Head of caudate nucleus (tissue), 42 donors: ENCODE measurements at regions not wholly inside any gene's neighbourhood (a gene's known extent, or its start where the extent isn't known, plus 50 kb on each side); places are given as distances from the start of the nearest gene placed in this dataset.
"Not testable (repeated sequence)": the region's sequence is repeated elsewhere in the genome, so short reads cannot be mapped to it uniquely, and the experiment has no call there.

Experiments
- DNase-seq, 42 donors: peaks; one replicate each; pipeline versions ENCODE4 v3.0.0 to v3.0.0-alpha.2; 2020 to 2021; ENCODE audit warnings: mixed read lengths in 7 of 42
- intact Hi-C: fragments of 100-400 bp; cut with DNase I; formaldehyde crosslinking; loops from one replicate; pipeline ENCODE4 v1.15.0; 2022

DNA sequence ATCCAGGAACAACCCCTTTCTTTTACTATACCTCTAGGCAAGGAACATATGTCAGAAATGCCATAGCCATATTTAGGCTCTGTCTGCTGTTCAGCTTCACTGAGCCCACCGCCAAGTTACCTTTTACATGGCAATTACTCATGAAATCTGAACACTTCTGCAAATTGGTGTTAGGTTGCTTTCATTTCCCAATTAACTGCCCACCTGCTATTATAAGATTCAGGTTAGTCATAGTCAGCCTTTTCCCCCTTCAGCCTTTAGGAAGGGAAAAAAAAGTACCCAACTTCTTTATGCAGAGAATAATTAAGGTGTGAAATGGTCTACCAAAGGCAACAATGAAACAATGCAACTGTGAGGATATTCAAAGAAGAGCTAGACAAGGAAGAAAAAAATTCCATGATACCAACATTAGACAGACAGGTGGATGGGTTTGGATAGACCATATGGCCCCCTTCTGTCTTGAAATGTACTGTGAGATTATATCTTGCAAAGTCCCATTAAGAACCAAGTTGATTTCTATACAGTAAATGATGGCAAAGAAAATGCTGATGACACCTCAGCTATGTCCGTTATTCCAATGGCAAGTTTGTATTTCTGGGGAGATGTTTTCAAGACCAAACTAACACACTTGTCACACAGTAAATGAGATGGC lies 442.1 kb upstream of the NRP1 start:
- no peak for DNase-seq
- intact Hi-C loops: no loop called here

DNA sequence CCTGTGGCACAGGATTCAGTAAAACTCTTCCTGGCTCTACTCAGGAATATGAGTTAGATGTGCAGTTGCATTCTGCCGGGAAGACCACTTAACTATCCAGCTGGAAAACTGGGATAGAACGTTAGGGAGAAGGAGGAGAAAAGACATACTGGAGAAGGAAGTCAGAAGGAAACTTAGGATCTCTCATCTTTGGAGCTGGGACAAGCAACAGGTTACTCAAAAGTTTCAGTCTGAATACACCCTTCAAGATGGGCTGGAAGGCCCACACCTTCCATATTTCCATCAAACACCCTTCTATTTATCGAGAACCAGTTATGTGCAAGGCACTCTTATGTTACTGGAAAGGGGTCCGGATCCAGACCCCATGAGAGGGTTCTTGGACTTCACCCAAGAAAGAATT lies 440.4 kb upstream of the NRP1 start:
- no peak for DNase-seq
- intact Hi-C loops: no loop called here

DNA sequence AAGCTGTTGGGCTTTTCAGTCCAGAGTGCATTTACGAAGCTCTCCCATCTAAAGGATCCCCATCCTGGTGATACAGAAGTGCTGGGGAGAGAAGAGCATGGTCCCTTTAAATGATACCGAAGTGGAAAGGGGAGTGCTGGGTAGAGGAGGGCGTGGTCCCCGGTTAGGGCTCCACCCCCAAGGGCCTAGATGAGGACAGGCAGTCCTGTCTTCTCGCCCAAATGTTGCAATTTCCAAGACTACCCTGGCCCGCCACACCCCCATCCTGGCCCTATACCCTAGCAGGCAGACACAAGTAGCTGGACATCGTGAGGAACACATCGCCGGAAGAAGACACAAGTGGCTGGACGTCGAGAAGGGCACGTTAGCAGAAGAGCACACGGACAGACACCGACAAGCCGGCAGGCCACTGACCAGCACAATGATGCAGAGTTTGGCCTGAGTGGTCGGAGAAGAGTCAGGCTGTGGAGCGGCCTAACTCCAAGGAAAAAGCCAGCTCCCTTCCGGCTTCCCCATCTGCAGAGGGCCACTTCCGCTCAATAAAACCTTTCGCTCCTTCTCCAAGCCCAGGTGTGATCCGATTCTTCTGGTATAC lies 439.5 kb upstream of the NRP1 start:
- DNase-seq: no peak
- intact Hi-C loops: no loop called here

DNA sequence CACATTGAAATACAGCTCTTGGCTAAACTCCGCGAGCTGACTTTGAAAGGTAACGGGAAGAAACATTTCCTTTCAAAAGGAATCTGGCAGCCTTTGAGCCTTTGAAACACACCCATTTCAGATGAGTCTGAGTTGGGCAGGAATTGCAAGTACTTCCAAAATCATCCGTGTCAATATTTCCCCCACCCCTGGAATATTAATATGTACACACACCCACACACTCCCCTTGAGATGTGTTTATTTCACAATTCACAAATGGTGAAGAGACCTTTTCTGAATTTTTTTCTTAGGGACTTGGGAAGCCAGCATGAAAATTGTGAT lies 438.7 kb upstream of the NRP1 start:
- intact Hi-C loops: no loop called here
- peak in 3 of 42 donors; percentile 10 to 49 (median 11) for DNase-seq

DNA sequence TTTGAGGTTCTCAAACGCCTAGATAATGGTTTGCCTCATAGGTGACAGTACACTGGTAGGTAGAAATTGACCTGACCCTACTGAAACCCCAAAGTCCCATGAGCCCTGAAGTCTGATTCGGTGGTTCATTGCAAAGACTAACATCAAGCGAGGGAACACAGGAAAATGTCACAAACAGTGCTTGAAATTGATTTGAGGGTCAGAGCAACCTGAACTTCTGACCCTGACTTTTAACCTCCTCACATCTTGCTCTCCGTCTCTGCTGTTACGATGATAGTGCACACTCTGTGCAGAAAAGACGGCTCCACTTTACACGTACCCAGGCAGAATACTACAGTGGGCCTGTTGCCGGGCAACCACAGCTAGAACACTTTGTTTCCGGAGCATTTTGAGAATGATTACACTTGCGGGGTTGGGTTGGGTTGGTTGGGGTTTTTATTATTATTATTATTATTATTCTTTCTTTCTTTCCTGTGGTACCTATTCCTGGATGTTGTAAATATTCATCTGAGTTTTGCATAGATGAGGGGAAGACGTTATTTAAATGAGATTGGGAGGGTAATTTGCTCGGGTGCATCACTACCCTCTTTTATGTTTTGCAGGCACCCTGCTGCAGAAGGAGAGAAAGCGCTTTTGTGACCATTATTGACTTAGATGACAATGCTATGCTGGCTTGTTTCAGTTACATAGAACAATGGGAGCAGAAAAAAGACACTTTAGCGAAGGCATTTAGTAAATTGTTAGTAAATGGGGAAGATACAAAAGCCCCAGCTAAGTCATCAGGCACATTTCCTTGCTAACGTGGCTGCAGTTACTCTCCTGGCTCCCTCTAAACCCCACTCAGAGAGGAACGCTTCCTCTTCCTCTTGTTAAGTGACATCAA lies 438.1 kb upstream of the NRP1 start:
- DNase-seq: peak; percentile 28 to 86 (median 64)
- intact Hi-C loops: no loop called here

DNA sequence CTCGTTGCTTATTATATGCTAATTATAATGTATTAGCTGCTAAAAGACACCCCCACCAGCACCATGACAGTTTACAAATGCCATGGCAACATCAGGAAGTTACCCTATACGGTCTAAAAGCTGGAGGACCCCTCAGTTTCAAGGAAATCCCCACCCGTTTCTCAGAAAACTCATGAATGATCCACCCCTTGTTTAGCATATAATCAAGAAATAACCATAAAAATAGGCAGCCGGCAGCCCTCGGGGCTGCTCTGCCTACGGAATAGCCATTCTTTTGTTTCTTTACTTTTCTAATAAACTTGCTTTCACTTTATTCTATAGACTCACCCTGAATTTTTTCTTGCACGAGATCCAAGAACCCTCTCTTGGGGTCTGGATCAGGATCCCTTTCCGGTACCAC lies 437.4 kb upstream of the NRP1 start:
- DNase-seq, intact Hi-C loops: not testable (repeated sequence)

DNA sequence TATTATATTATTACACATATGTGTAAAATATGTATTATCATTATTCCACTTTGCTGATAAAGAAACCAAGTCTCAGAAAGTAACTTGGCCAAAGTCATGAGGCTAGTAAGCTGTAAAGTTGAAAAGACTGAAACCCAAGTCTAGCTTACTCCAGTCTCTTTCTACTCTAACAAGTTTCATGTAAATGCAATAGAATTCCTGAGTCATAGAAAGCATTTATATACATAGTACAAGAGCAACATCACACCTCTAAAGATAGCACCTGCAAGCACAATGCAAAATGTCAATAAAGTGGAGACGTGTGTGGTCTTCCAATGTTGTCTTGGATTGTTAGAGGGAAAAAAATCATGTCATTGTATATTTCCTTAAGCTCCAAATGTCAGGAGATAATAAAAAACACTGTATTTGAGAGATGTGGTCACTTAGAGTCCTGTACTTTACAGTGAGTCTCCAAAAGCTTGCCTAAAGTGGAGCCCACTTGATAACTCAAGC lies 430.3 kb upstream of the NRP1 start:
- intact Hi-C loops: no loop called here
- no peak for DNase-seq

DNA sequence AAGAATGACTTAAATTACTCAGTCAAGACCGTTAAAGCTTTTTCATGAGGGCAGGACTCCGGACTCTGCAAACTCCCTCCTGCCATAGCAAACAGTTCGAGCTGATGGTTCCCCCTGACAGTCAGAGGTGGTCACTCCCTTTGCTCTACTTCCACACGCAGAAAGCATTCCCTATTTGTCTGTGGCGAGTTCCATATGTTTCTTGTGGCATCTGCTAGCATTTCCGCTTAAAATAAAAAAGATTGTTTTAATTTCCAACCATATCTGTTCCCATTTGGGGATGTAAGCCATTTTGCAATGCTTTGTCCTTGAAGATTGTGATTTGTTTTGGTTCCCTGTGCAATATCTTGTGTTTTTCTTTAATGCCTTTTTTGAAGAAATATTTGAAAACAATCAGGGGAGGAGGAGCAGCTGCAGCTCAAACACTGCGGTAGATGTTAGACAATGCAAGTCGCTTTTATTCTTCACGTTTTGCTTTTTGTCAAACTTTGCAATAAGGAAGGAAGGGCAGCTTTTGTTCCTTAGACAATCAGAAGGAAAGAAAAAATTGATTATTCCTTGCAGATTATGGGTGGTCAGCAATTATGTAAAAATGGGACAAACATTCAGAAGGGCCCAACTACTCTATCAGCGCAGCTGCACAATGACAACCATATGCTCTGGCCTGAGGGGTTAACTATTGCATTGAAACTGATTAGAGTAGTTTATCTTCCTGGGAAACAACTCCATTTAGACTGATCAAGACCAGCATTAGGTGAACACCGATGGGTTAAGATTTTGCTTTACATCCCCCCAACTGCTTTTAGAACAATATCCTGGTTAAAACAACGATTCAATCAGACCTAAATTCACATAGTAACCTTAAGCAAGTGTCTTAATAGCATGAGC lies 425.8 kb upstream of the NRP1 start:
- intact Hi-C loops: no loop called here

DNA sequence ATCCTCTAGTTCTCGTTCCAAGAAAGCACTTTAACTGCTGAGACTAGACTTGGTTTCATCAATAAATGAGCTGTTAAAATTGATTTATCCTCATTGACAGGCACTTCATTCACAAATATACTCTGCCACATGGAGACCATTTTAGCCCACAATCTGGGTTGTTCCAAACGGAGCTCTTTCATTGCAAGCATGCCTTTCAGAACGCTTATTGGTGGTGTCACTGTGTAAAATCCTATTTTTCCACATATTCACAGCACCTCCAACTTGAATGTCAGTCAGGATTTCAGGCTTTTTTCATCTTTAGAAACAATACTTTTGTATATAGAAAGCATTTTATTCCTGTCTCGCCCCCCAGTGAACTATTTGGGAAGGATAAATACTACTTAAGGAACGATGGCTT lies 424.7 kb upstream of the NRP1 start:
- DNase-seq: no peak
- intact Hi-C loops: no loop called here

More for the DNA sequence above, 425.8 kb upstream of the NRP1 start:
- no peak for DNase-seq

DNA sequence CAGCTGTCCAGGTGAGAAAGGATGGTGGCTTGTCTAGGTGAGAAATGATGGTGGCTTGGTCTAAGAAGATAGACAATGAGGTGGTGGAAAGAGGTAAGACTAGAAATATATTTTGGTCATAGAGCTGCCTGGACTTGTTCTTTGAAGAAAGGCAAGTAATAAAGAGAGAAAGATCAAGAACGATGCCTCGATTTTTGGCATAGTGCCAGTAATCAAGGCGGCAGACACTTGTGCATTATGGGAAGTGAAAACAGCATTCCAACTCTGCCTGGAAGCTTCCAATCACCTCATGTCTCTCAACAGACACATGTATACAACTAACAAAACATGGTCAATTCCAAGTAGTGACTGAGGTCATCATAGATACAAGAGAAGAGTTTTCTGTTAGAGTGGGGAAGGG lies 423.8 kb upstream of the NRP1 start:
- intact Hi-C loops: no loop called here
- DNase-seq: no peak

DNA sequence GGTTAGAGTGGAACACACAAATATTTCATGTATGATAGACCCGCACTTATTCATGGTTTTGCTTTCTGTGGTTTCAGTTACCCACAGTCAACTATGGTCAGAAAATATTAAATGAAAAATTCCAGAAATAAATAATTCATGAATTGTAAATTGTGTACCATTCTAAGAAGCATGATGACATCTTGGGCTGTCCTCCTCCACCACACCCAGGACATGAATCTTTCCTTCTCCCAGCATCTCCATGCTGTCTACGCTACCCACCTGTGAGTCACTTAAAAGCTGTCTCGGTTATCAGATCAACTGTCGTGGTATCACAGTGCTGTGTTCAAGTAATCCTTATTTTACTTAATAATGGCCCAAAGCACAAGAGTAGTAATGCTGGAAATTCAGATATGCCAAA lies 419.6 kb upstream of the NRP1 start:
- DNase-seq: no peak
- intact Hi-C loops: no loop called here

DNA sequence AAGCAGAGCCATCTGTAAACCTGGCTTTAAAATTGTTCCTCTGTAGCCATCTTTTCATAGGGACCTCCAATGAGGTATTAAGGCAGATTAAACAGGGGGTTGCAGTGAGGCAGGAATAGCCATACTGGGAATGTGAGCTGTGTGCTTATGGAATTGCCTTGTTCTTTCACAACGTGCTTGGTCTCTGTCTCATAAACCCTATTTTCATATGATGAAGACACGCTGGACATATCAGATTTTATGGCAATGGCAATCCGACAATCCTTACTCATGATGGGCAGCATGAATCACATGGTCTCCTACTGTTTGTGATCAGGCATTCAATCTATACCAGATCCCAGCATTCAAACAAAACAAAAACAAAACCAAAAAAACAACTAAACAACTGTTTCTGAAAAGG lies 418.9 kb upstream of the NRP1 start:
- DNase-seq: no peak
- intact Hi-C loops: no loop called here

DNA sequence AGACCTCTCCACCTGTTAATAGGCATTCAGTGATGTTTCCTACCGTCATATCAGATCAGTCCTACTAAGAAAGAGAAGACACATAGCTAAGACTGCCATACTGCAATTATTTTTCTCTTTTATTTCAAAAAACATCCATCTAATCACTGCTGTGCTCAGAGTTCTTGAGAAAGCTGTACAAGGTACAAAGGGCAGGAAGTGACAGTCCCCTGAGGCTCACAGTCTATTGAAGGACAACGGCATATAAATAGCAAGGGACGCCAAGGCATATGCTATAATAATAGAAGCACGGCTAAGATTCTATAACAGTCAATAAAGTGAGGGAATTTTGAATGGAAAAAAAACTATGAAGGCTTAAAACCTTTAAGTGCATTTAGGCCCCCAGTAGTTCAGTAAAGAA lies 415.3 kb upstream of the NRP1 start:
- intact Hi-C loops: no loop called here
- DNase-seq: no peak

DNA sequence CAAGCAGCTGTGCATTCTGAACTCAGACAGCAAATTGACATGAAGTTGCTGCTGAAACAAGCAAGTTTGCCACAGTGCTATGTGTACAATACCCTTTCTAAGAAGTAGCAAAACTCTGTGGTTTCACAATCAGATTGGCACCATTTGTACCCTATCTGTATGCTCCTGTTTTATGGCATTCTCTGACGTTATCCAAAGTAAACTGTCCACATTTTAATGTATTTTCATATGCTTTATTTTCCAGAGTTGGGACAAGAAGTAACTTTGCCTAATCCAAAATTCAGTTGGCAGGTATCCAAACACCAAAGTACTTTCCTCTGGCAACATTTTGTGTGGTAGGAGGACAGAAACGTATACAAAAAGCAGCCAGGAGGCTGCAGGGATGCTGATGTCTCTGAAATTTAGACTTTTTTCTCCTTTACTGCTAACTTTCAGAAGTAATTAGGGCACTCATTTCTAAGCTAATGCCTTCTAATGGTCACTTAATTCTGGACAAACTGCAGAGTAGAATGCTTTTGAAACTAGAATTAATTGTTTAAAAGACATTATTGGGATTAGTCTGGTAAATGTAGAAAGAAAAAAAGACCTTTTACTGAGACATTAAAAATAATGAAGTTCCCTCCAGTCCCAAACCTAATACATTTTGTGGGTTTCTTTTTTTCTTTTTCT lies 414.7 kb upstream of the NRP1 start:
- DNase-seq: no peak
- intact Hi-C loops: no loop called here

DNA sequence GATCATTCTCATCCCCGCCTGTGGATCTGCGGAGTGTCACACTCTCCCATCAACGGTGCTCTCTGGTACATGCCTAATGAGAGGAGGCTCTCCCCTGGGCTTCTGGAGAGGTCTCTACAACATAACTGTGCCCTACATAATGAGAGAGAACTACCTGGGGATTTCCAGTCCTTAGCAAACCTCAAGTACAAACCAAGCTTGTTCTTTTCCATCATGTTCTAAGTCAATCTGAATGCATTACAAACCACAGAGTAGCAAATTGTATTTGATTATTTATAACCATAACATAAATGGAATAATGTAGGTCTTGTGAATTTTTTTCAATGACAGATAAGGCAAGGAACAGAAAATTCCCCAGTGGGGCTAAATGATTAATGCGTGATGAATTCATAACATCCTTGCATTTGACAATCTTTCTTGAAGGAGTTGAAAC lies 412.4 kb upstream of the NRP1 start:
- intact Hi-C loops: no loop called here
- no peak for DNase-seq

DNA sequence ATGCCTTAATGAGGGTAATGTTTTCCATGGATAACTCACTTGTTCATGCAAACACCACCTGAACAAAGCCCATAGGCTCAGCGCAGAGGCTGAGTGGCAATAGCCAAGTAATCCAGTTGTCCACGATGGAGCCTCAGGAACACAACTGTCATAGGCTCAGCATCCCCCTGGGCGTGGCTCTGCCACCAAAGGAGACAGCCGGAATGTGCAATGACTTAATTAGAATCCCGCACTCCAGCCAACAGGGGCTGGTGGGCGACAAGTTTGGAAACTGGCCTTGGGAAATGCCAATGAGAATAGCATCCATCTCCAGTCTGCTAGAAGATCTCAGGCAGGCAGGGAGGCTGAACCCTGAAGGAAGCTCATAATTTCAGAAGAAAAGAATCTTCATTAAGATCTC lies 411.7 kb upstream of the NRP1 start:
- intact Hi-C loops: no loop called here
- no peak for DNase-seq

DNA sequence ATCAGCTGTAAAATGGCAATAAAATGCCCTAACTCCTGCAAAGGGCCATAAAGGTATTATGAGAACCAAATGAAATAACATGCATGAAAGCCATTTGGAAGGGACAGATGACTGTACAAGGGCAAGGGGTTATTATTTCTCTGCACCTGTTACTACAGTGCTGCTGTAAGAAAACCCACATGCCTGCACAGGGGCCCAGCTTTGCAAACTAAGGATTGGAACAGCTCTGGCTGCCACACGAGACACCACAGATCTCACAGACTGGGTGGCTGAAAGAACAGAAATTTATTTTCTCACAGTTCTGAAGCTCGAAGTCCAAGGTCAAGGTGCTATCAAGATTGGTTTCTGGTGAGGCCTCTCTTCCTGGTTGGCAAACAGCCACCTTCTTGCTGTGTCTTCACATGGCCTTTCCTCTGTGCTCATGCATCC lies 409.0 kb upstream of the NRP1 start:
- DNase-seq: no peak
- intact Hi-C loops: no loop called here

DNA sequence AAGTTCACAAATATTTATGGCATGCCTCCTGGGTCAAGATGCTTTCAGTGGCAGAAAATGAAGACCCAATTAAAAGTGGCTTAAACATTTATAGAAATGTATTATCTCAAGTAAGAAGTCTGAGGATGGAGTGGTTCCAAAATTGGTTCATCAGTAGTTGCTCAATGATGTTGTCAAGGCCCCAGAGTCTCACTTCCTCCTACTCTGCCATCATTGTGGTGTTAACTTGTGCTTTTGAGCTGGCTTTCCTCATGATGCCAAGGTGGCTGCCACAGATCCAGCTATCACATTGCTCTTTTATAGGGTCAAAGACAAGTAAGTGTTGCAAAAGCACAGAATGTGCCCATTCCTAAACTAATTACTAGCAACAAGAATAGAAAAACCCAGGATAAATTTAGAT lies 404.6 kb upstream of the NRP1 start:
- intact Hi-C loops: no loop called here
- DNase-seq: no peak

DNA sequence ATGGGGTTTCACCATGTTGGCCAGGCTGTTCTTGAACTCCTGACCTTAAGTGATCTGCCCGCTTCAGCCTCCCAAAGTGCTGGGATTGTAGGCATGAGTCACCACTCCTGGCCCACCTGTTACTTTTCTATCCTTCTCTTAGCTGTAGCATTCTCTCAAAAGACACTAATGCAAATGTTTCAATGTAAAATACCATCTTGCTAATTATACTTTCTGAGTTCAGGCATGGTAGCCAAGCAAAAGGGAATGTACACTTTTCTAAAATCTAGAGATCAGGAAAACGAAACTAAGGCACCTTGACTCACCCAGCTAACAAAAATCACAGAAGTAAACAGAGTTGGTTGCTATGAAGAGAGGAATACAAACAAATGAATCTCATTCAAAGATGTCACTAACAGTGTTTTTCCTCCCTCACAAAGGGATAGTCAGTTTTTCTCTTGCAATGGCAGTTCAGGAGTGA lies 401.0 kb upstream of the NRP1 start:
- intact Hi-C loops: no loop called here

More for the DNA sequence above, 401.0 kb upstream of the NRP1 start:
- DNase-seq: no peak
